HG03280 (cell line): ENCODE measurements at regions not wholly inside any gene's neighbourhood (a gene's known extent, or its start where the extent isn't known, plus 50 kb on each side); places are given as distances from the start of the nearest gene placed in this dataset.

Source experiments
- ATAC-seq: cut with Tn5 transposase; IDR thresholded peaks from one replicate; pipeline ENCODE4 v1.9.1; 2021; ENCODE audit warnings: mild to moderate bottlenecking, moderate library complexity; ENCODE audit not compliant: unreplicated experiment

- ATAC-seq: no peak
Observed at GRCh38 chr1:5312293-5312674, 657.9 kb downstream of the AJAP1 start.

GRCh38 chr1:5311634-5312292 is 657.4 kb downstream of the AJAP1 start:
- no peak for ATAC-seq

GRCh38 chr1:5311147-5311546 is 656.7 kb downstream of the AJAP1 start:
- no peak for ATAC-seq

- ATAC-seq: no peak
Observed at GRCh38 chr1:5308249-5308648, 653.8 kb downstream of the AJAP1 start.

- no peak for ATAC-seq
Observed at GRCh38 chr1:5304702-5305101, 650.3 kb downstream of the AJAP1 start.

GRCh38 chr1:5298376-5298775 is 644.0 kb downstream of the AJAP1 start:
- ATAC-seq: no peak

- ATAC-seq: no peak
Observed at GRCh38 chr1:5297886-5298239, 643.5 kb downstream of the AJAP1 start.

GRCh38 chr1:5297180-5297885 is 642.9 kb downstream of the AJAP1 start:
- no peak for ATAC-seq

- no peak for ATAC-seq
Observed at GRCh38 chr1:5296557-5297179, 642.3 kb downstream of the AJAP1 start.

GRCh38 chr1:5296095-5296494 is 641.7 kb downstream of the AJAP1 start:
- ATAC-seq: no peak

- no peak for ATAC-seq
Observed at GRCh38 chr1:5291889-5292288, 637.5 kb downstream of the AJAP1 start.

GRCh38 chr1:5287178-5288150 is 633.1 kb downstream of the AJAP1 start:
- ATAC-seq: no peak

- no peak for ATAC-seq
Observed at GRCh38 chr1:5286244-5286643, 631.8 kb downstream of the AJAP1 start.

- ATAC-seq: no peak
Observed at GRCh38 chr1:5274527-5274926, 620.1 kb downstream of the AJAP1 start.

- ATAC-seq: no peak
Observed at GRCh38 chr1:5273280-5274003, 619.0 kb downstream of the AJAP1 start.

- ATAC-seq: no peak
Observed at GRCh38 chr1:5272325-5272724, 617.9 kb downstream of the AJAP1 start.

GRCh38 chr1:5271264-5271663 is 616.9 kb downstream of the AJAP1 start:
- no peak for ATAC-seq

GRCh38 chr1:5269901-5270300 is 615.5 kb downstream of the AJAP1 start:
- ATAC-seq: no peak

- ATAC-seq: no peak
Observed at GRCh38 chr1:5267603-5268235, 613.3 kb downstream of the AJAP1 start.

- no peak for ATAC-seq
Observed at GRCh38 chr1:5265438-5266075, 611.1 kb downstream of the AJAP1 start.
